ENCODE measurements at regions not wholly inside any gene's neighbourhood (a gene's known extent, or its start where the extent isn't known, plus 50 kb on each side); places are given as distances from the start of the nearest gene placed in this dataset.

- no peaks in the 10 kb centered on the region for H3K27me3 ChIP-seq (ENCODE audit: control insufficient read depth, insufficient read depth, low read length)
- no peaks in the 10 kb centered on the region for H3K36me3 ChIP-seq (ENCODE audit: control insufficient read depth, insufficient read depth, low read length)
- no peak overlapping the region for H3K4me3 Mint-ChIP-seq
- H3K36me3 Mint-ChIP-seq, result no peaks in the 10 kb centered on the region
- H3K27ac ChIP-seq (ENCODE audit: low read length), result no peak overlapping the region
- DNase-seq (no peak), ATAC-seq (no peak)
- peaks cover 21 to 76% of the 10 kb centered on the region in 2 donors for H3K27me3 Mint-ChIP-seq (ENCODE audit: low read depth in 2 of 2)
- no peaks in the 10 kb centered on the region for H3K4me1 Mint-ChIP-seq
- H3K9me3 ChIP-seq (ENCODE audit: control insufficient read depth, insufficient read depth, low read length), result no peaks in the 10 kb centered on the region
- H3K9me3 Mint-ChIP-seq, result no peaks in the 10 kb centered on the region
- no peak overlapping the region for H3K27ac Mint-ChIP-seq
- intact Hi-C loops (cut with micrococcal nuclease), result no loop called here
- H3K4me3 ChIP-seq (ENCODE audit: low read length), result no peak overlapping the region
- no peak for TF ChIP-seq CTCF (IDR thresholded peaks at IDR 0.05)
- no peaks in the 10 kb centered on the region for H3K4me1 ChIP-seq (ENCODE audit: control insufficient read depth, insufficient read depth, low read length)
- 51% methylated on average over 3 of the region's 3 CpGs for WGBS (ENCODE audit: insufficient coverage)
Observed at GRCh38 chr13:74450964-74451363, 316.8 kb upstream of the KLF12 start.

GRCh38 chr13:74450525-74450845 is 316.3 kb upstream of the KLF12 start:
- no peaks in the 10 kb centered on the region for H3K36me3 ChIP-seq (ENCODE audit: control insufficient read depth, insufficient read depth, low read length)
- intact Hi-C loops (cut with micrococcal nuclease), result no loop called here
- Mint-ChIP-seq H3K27me3 (ENCODE audit: low read depth in 2 of 2) (peaks cover 21 to 71% of the 10 kb centered on the region in 2 donors), H3K4me3 (no peak overlapping the region), H3K4me1 (peaks cover under 1% of the 10 kb centered on the region in 2 donors), H3K27ac (no peak overlapping the region), H3K9me3 (no peaks in the 10 kb centered on the region), H3K36me3 (no peaks in the 10 kb centered on the region)
- ATAC-seq (no peak), DNase-seq (no peak)
- H3K27me3 ChIP-seq (ENCODE audit: control insufficient read depth, insufficient read depth, low read length), result no peaks in the 10 kb centered on the region
- no peak for TF ChIP-seq CTCF (IDR thresholded peaks at IDR 0.05)
- H3K4me3 ChIP-seq (ENCODE audit: low read length), result no peak overlapping the region
- no peak overlapping the region for H3K27ac ChIP-seq (ENCODE audit: low read length)
- no peaks in the 10 kb centered on the region for H3K9me3 ChIP-seq (ENCODE audit: control insufficient read depth, insufficient read depth, low read length)
- WGBS (ENCODE audit: insufficient coverage), result 100% methylated on average over 1 of the region's 3 CpGs
- no peaks in the 10 kb centered on the region for H3K4me1 ChIP-seq (ENCODE audit: control insufficient read depth, insufficient read depth, low read length)

- H3K4me3 Mint-ChIP-seq, result no peak overlapping the region
- 84% methylated on average over 2 of the region's 2 CpGs for WGBS (ENCODE audit: insufficient coverage)
- Histone ChIP-seq H3K27ac (ENCODE audit: low read length) (no peak overlapping the region), H3K4me1 (ENCODE audit: control insufficient read depth, insufficient read depth, low read length) (no peaks in the 10 kb centered on the region), H3K4me3 (ENCODE audit: low read length) (no peak overlapping the region), H3K36me3 (ENCODE audit: control insufficient read depth, insufficient read depth, low read length) (no peaks in the 10 kb centered on the region), H3K9me3 (ENCODE audit: control insufficient read depth, insufficient read depth, low read length) (no peaks in the 10 kb centered on the region), H3K27me3 (ENCODE audit: control insufficient read depth, insufficient read depth, low read length) (no peaks in the 10 kb centered on the region)
- peaks cover 5 to 6% of the 10 kb centered on the region in 2 donors for H3K4me1 Mint-ChIP-seq
- ATAC-seq (no peak), DNase-seq (no peak)
- no peaks in the 10 kb centered on the region for H3K9me3 Mint-ChIP-seq
- TF ChIP-seq CTCF (IDR thresholded peaks at IDR 0.05), result no peak
- intact Hi-C loops (cut with micrococcal nuclease), result no loop called here
- H3K36me3 Mint-ChIP-seq, result no peaks in the 10 kb centered on the region
- no peak overlapping the region for H3K27ac Mint-ChIP-seq
- H3K27me3 Mint-ChIP-seq (ENCODE audit: low read depth in 2 of 2), result peaks cover 18 to 66% of the 10 kb centered on the region in 2 donors
Observed at GRCh38 chr13:74449811-74450524, 315.8 kb upstream of the KLF12 start.

GRCh38 chr13:74444864-74445479 is 310.8 kb upstream of the KLF12 start:
- Histone ChIP-seq H3K4me3 (ENCODE audit: low read length) (no peak overlapping the region), H3K27ac (ENCODE audit: low read length) (no peak overlapping the region), H3K36me3 (ENCODE audit: control insufficient read depth, insufficient read depth, low read length) (no peaks in the 10 kb centered on the region), H3K9me3 (ENCODE audit: control insufficient read depth, insufficient read depth, low read length) (no peaks in the 10 kb centered on the region), H3K27me3 (ENCODE audit: control insufficient read depth, insufficient read depth, low read length) (no peaks in the 10 kb centered on the region), H3K4me1 (ENCODE audit: control insufficient read depth, insufficient read depth, low read length) (no peaks in the 10 kb centered on the region)
- intact Hi-C loops (cut with micrococcal nuclease), result no loop called here
- ATAC-seq (no peak), DNase-seq (no peak)
- H3K36me3 Mint-ChIP-seq, result peaks cover 15% of the 10 kb centered on the region
- no peak overlapping the region for H3K27ac Mint-ChIP-seq
- H3K4me3 Mint-ChIP-seq, result no peak overlapping the region
- H3K9me3 Mint-ChIP-seq, result peaks cover 3 to 5% of the 10 kb centered on the region in 2 donors
- H3K27me3 Mint-ChIP-seq (ENCODE audit: low read depth in 2 of 2), result peaks cover 16 to 50% of the 10 kb centered on the region in 2 donors
- peaks cover 6 to 8% of the 10 kb centered on the region in 2 donors for H3K4me1 Mint-ChIP-seq
- TF ChIP-seq CTCF (IDR thresholded peaks at IDR 0.05), result no peak
- WGBS (ENCODE audit: insufficient coverage), result no CpG with 5 or more reads among the region's 1 CpG
